GM12878 (cell line): ENCODE measurements at regions not wholly inside any gene's neighbourhood (a gene's known extent, or its start where the extent isn't known, plus 50 kb on each side); places are given as distances from the start of the nearest gene placed in this dataset.
A peak's percentile ranks its signal among the peaks of the same experiment; 100 is the strongest.

Experiments
- ATAC-seq: fragments of 200-7000 bp; cut with Tn5 transposase; 3 replicates; pipeline ENCODE4 v1.9.1; 2020; ENCODE audit warnings: mild to moderate bottlenecking, moderate library complexity
- BruUV-seq: library from RNA; stranded (reverse); fragments of 400-500 nt; replicated peaks from 2 replicates; lab custom pipeline; 2021; lab: Mats Ljungman, UMichigan
- CTCF ChIA-PET: fragments of 300-600 bp; sonication (Branson Sonifier 250); formaldehyde crosslinking; extraction: SDS; loops from one replicate; lab custom pipeline; 2021; ENCODE audit warnings: inconsistent platforms; lab: Yijun Ruan, JAX
- POLR2A ChIA-PET: fragments of 350-600 bp; formaldehyde crosslinking; extraction: SDS; loops from one replicate; lab custom pipeline; 2021; ENCODE audit warnings: inconsistent platforms; lab: Charles Lee
- RAD21 ChIA-PET: fragments of 300-600 bp; sonication (Branson Sonifier 250); formaldehyde crosslinking; loops from one replicate; lab custom pipeline; 2023; ENCODE audit warnings: antibody characterized with exemption; ENCODE audit not compliant: unreplicated experiment; lab: Charles Lee
- SMC1A ChIA-PET: fragments of 300-600 bp; sonication (Branson Sonifier 250); formaldehyde crosslinking; loops from one replicate; lab custom pipeline; 2023; ENCODE audit not compliant: unreplicated experiment, uncharacterized antibody; lab: Charles Lee
- DNase-seq: peaks from one replicate; pipeline ENCODE4 v3.0.0-alpha.2; 2011; ENCODE audit warnings: low read depth, low spot score
- FAIRE-seq: peaks from 3 replicates; lab custom pipeline; 2011; peaks lifted over from hg19 to GRCh38; lab: Jason Lieb, UNC
- H2AFZ ChIP-seq: 2 replicates; pipeline ENCODE4 v1.6.0; 2011; ENCODE audit warnings: low read depth, low read length, control low read depth; ENCODE audit not compliant: control insufficient read depth
- H3K27ac ChIP-seq: 2 replicates; pipeline ENCODE4 v1.5.1; 2011; ENCODE audit warnings: control low read depth; ENCODE audit not compliant: control insufficient read depth, insufficient read depth
- H3K27me3 ChIP-seq, 2 experiments: replicated peaks in 1 of 2; 2 replicates each; pipeline versions ENCODE4 v1.6.0 to v1.6.1; 2011; ENCODE audit warnings: low read length in 1 of 2; ENCODE audit not compliant: control insufficient read depth in 2 of 2, insufficient read depth in 2 of 2
- H3K36me3 ChIP-seq, 2 experiments: 2 replicates each; pipeline ENCODE4 v1.5.1; 2011; ENCODE audit warnings: low read length in 1 of 2; ENCODE audit not compliant: control insufficient read depth in 2 of 2, insufficient read depth in 2 of 2
- H3K4me1 ChIP-seq: 2 replicates; pipeline ENCODE4 v1.6.1; 2011; ENCODE audit warnings: mild to moderate bottlenecking, low read length, moderate library complexity, mixed read lengths; ENCODE audit not compliant: control insufficient read depth, insufficient read depth
- H3K4me2 ChIP-seq: 2 replicates; pipeline ENCODE4 v1.6.0; 2011; ENCODE audit warnings: control low read depth; ENCODE audit not compliant: control insufficient read depth, insufficient read depth
- H3K4me3 ChIP-seq: fragments of 200-600 bp; sonication (generic); 2 replicates; pipeline ENCODE4 v1.5.1; 2016
- H3K79me2 ChIP-seq: 2 replicates; pipeline ENCODE4 v1.6.0; 2011; ENCODE audit warnings: low read length; ENCODE audit not compliant: control insufficient read depth, insufficient read depth
- H3K9ac ChIP-seq: 2 replicates; pipeline ENCODE4 v1.8.0; 2011; ENCODE audit warnings: low read length, control low read depth, mixed read lengths; ENCODE audit not compliant: control insufficient read depth, insufficient read depth
- H3K9me3 ChIP-seq: replicated peaks from 3 replicates; pipeline ENCODE4 v1.5.1; 2011; ENCODE audit warnings: mild to moderate bottlenecking, low read length; ENCODE audit not compliant: control insufficient read depth, insufficient read depth
- H4K20me1 ChIP-seq: 2 replicates; pipeline ENCODE4 v1.6.0; 2011; ENCODE audit not compliant: control insufficient read depth, insufficient read depth
- BCL11A ChIP-seq: IDR thresholded peaks from 2 replicates; pipeline ENCODE4 v1.6.1; 2011; ENCODE audit warnings: low read depth, low read length
- EP300 ChIP-seq, 2 experiments: fragments of 150-350 bp in 1 of 2; IDR thresholded peaks; 2 replicates each; pipeline ENCODE4 v1.6.1; 2011 to 2012; ENCODE audit warnings: low read depth in 2 of 2, low read length in 2 of 2, borderline replicate concordance in 1 of 2, improper control_type of control experiment in 1 of 2, inconsistent platforms in 1 of 2; ENCODE audit not compliant: control insufficient read depth in 1 of 2
- FOXK2 ChIP-seq: fragments of 450-650 bp; IDR thresholded peaks from 2 replicates; pipeline ENCODE4 v1.6.1; 2017; ENCODE audit warnings: mild to moderate bottlenecking, moderate library complexity
- POU2F2 ChIP-seq: IDR thresholded peaks from 3 replicates; pipeline ENCODE4 v1.6.1; 2011; ENCODE audit warnings: low read depth, mild to moderate bottlenecking, low read length, borderline replicate concordance
- SMARCA5 ChIP-seq: fragments of 450-650 bp; IDR thresholded peaks from 2 replicates; pipeline ENCODE4 v1.6.1; 2017; ENCODE audit warnings: mild to moderate bottlenecking
- STAT3 ChIP-seq: IDR thresholded peaks from 2 replicates; pipeline ENCODE4 v1.6.1; 2011; ENCODE audit warnings: low read depth, low read length, improper control_type of control experiment
- ZZZ3 ChIP-seq: IDR thresholded peaks from 2 replicates; pipeline ENCODE4 v1.6.1; 2011; ENCODE audit warnings: low read depth; ENCODE audit not compliant: control insufficient read depth, insufficient read length
- WGBS: methylation state at CpG from one replicate; pipeline ENCODE4 v1.1.6; 2016; ENCODE audit warnings: low lambda C conversion rate; ENCODE audit not compliant: insufficient replicate concordance, insufficient coverage; ENCODE audit errors: missing lambda C conversion rate; 5-methylcytosine and 5-hydroxymethylcytosine counted together
- in situ Hi-C: fragments of 300-500 bp; cut with MboI; formaldehyde crosslinking; loops from 9 replicates; pipeline ENCODE4 v1.14.3; 2018; ENCODE audit warnings: mixed read lengths
- intact Hi-C: fragments of 100-400 bp; cut with micrococcal nuclease; formaldehyde crosslinking; loops from one replicate; pipeline ENCODE4 v1.14.2; 2022; ENCODE audit not compliant: unreplicated experiment
- TF ChIP-seq, protein P1 (sequence below): fragments of 450-650 bp; IDR thresholded peaks from 2 replicates; pipeline ENCODE4 v1.6.1; 2017; ENCODE audit warnings: low read depth, mild to moderate bottlenecking, moderate library complexity
- TF ChIP-seq, protein P2 (sequence below), 3 experiments: IDR thresholded peaks in 2 of 3; conservative IDR thresholded peaks in 1 of 3; 2 replicates each; pipeline ENCODE4 v1.5.1; 2011; ENCODE audit warnings: low read depth in 3 of 3, low read length in 3 of 3, mild to moderate bottlenecking in 3 of 3, control low read depth in 2 of 3, moderate library complexity in 2 of 3, inconsistent platforms in 1 of 3, mixed read lengths in 1 of 3; ENCODE audit not compliant: control insufficient read depth in 2 of 3, insufficient read depth in 1 of 3; ENCODE audit errors: extremely low read depth in 1 of 3
- TF ChIP-seq, protein P3 (sequence below): fragments of 450-650 bp; IDR thresholded peaks from 2 replicates; pipeline ENCODE4 v1.6.1; 2018; ENCODE audit warnings: mild to moderate bottlenecking, low read depth, moderate library complexity; ENCODE audit not compliant: partially characterized antibody

GRCh38 chr7:125336326-125336725, 406.7 kb upstream of the POT1 start:
- H3K79me2 ChIP-seq = no peaks in the 10 kb centered on the region
- SMC1A ChIA-PET = no interaction called here
- H2AFZ ChIP-seq = no peak overlapping the region
- H3K27me3 ChIP-seq = no peaks in the 10 kb centered on the region
- no peaks in the 10 kb centered on the region for H4K20me1 ChIP-seq
- no peak overlapping the region for H3K4me2 ChIP-seq
- WGBS = 72% methylated on average over 4 of the region's 4 CpGs
- BruUV-seq = no TSS peak
- RAD21 ChIA-PET = no interaction called here
- no peak for TF ChIP-seq POU2F2
- TF ChIP-seq ZZZ3 = no peak
- in situ Hi-C loops (no loop called here), intact Hi-C loops (no loop called here)
- DNase-seq = no peak
- no peak for ATAC-seq
- H3K9me3 ChIP-seq = no peaks in the 10 kb centered on the region
- CTCF ChIA-PET = no interaction called here
- H3K27ac ChIP-seq = no peak overlapping the region
- no peaks in the 10 kb centered on the region for H3K36me3 ChIP-seq
- POLR2A ChIA-PET = no interaction called here
- no peak for FAIRE-seq
- H3K4me3 ChIP-seq = no peak overlapping the region
- no peaks in the 10 kb centered on the region for H3K4me1 ChIP-seq
- H3K9ac ChIP-seq = no peak overlapping the region

- Histone ChIP-seq H3K4me2 (no peak overlapping the region), H3K4me3 (no peak overlapping the region), H2AFZ (no peak overlapping the region), H3K9ac (no peak overlapping the region), H3K27ac (no peak overlapping the region), H3K79me2 (no peaks in the 10 kb centered on the region), H4K20me1 (no peaks in the 10 kb centered on the region), H3K9me3 (no peaks in the 10 kb centered on the region), H3K4me1 (no peaks in the 10 kb centered on the region), H3K36me3 (no peaks in the 10 kb centered on the region), H3K27me3 (no peaks in the 10 kb centered on the region)
- ChIA-PET POLR2A (no interaction called here), CTCF (no interaction called here), SMC1A (interaction anchor here (0.9 to 1.2 kb wide), 2 partner anchors 29 kb away, joined by 3 read pairs; no protein-coding TSS in a partner anchor), RAD21 (no interaction called here)
- peak; percentile 23 for FAIRE-seq
- intact Hi-C loops (no loop called here), in situ Hi-C loops (no loop called here)
- ATAC-seq = peak; percentile 53; the same call in 2 of the 3 replicates
- BruUV-seq = no TSS peak
- 30% methylated on average over 6 of the region's 6 CpGs for WGBS
- no peak for DNase-seq
- TF ChIP-seq SMARCA5 (no peak), BCL11A (no peak), EP300 (IDR thresholded peaks at IDR 0.05; ENCODE audit: borderline replicate concordance in 1 of 2, control insufficient read depth in 1 of 2, low read depth in 2 of 2, low read length in 2 of 2) (0 out of 4 replicates have a peak, but pooled peaks of 1 of the 2 experiments have one; percentile 16), FOXK2 (no peak), STAT3 (no peak)
- TF ChIP-seq, protein P1, sequence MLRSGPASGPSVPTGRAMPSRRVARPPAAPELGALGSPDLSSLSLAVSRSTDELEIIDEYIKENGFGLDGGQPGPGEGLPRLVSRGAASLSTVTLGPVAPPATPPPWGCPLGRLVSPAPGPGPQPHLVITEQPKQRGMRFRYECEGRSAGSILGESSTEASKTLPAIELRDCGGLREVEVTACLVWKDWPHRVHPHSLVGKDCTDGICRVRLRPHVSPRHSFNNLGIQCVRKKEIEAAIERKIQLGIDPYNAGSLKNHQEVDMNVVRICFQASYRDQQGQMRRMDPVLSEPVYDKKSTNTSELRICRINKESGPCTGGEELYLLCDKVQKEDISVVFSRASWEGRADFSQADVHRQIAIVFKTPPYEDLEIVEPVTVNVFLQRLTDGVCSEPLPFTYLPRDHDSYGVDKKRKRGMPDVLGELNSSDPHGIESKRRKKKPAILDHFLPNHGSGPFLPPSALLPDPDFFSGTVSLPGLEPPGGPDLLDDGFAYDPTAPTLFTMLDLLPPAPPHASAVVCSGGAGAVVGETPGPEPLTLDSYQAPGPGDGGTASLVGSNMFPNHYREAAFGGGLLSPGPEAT = 0 out of 2 replicates have a peak, but pooled peaks have one; percentile 19
- TF ChIP-seq, protein P2, sequence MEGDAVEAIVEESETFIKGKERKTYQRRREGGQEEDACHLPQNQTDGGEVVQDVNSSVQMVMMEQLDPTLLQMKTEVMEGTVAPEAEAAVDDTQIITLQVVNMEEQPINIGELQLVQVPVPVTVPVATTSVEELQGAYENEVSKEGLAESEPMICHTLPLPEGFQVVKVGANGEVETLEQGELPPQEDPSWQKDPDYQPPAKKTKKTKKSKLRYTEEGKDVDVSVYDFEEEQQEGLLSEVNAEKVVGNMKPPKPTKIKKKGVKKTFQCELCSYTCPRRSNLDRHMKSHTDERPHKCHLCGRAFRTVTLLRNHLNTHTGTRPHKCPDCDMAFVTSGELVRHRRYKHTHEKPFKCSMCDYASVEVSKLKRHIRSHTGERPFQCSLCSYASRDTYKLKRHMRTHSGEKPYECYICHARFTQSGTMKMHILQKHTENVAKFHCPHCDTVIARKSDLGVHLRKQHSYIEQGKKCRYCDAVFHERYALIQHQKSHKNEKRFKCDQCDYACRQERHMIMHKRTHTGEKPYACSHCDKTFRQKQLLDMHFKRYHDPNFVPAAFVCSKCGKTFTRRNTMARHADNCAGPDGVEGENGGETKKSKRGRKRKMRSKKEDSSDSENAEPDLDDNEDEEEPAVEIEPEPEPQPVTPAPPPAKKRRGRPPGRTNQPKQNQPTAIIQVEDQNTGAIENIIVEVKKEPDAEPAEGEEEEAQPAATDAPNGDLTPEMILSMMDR (IDR thresholded peaks at IDR 0.05 in 2 of 3, conservative IDR thresholded peaks at IDR 0.05 in 1 of 3; ENCODE audit: control insufficient read depth in 2 of 3, extremely low read depth in 1 of 3, insufficient read depth in 1 of 3, low read depth in 3 of 3, low read length in 3 of 3) = no peak
- TF ChIP-seq, protein P3, sequence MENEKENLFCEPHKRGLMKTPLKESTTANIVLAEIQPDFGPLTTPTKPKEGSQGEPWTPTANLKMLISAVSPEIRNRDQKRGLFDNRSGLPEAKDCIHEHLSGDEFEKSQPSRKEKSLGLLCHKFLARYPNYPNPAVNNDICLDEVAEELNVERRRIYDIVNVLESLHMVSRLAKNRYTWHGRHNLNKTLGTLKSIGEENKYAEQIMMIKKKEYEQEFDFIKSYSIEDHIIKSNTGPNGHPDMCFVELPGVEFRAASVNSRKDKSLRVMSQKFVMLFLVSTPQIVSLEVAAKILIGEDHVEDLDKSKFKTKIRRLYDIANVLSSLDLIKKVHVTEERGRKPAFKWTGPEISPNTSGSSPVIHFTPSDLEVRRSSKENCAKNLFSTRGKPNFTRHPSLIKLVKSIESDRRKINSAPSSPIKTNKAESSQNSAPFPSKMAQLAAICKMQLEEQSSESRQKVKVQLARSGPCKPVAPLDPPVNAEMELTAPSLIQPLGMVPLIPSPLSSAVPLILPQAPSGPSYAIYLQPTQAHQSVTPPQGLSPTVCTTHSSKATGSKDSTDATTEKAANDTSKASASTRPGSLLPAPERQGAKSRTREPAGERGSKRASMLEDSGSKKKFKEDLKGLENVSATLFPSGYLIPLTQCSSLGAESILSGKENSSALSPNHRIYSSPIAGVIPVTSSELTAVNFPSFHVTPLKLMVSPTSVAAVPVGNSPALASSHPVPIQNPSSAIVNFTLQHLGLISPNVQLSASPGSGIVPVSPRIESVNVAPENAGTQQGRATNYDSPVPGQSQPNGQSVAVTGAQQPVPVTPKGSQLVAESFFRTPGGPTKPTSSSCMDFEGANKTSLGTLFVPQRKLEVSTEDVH = no peak
Measured at GRCh38 chr7:125326666-125327255, 397.1 kb upstream of the POT1 start.
